AG09309 (cell line): ENCODE measurements at regions not wholly inside any gene's neighbourhood (a gene's known extent, or its start where the extent isn't known, plus 50 kb on each side); places are given as distances from the start of the nearest gene placed in this dataset.

Experiments used
- DNase-seq: peaks from one replicate; pipeline ENCODE4 v3.0.0-alpha.2; 2010; ENCODE audit warnings: low read depth
- H3K4me3 ChIP-seq: 2 replicates; pipeline ENCODE4 v1.5.1; 2011; ENCODE audit warnings: mild to moderate bottlenecking, low read depth, low read length, moderate library complexity; ENCODE audit not compliant: control insufficient read depth
- CTCF ChIP-seq: IDR thresholded peaks from 2 replicates; pipeline ENCODE4 v1.5.1; 2011; ENCODE audit warnings: mild to moderate bottlenecking, low read depth, low read length, inconsistent platforms; ENCODE audit not compliant: insufficient read depth, control insufficient read depth; ENCODE audit errors: missing control alignments

GRCh38 chr5:158511454-158511853, 588.3 kb downstream of the EBF1 start:
- no peak overlapping the region for H3K4me3 ChIP-seq
- TF ChIP-seq CTCF = no peak
- no peak for DNase-seq

GRCh38 chr5:158510479-158510878, 589.2 kb downstream of the EBF1 start:
- no peak for DNase-seq
- H3K4me3 ChIP-seq = no peak overlapping the region
- TF ChIP-seq CTCF = no peak

DNA sequence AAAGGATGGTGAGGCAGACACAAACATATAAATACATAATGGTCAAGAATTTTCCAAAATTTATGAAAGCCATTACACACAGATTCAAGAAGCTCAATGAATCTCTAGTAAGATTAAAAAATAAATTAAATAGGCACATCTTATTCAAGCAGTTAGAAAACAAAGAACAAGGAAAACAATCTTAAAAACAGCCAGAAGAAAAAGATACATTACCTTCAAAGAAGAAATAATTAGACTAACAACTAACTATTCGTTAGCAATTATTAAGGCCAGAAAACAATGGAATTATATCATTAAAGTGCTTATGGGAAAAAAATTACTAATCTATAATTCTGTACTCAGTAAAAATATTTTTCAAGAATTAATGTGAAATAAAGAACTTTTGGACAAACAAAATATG, 593.1 kb downstream of the EBF1 start:
- no peak for TF ChIP-seq CTCF
- no peak overlapping the region for H3K4me3 ChIP-seq
- no peak for DNase-seq

GRCh38 chr5:158502686-158503085, 597.0 kb downstream of the EBF1 start:
- H3K4me3 ChIP-seq = no peak overlapping the region
- no peak for DNase-seq
- no peak for TF ChIP-seq CTCF

- TF ChIP-seq CTCF = no peak
- no peak for DNase-seq
- no peak overlapping the region for H3K4me3 ChIP-seq
Observed at GRCh38 chr5:158499892-158500418, 599.8 kb downstream of the EBF1 start.

GRCh38 chr5:158499075-158499891, 600.4 kb downstream of the EBF1 start:
- no peak overlapping the region for H3K4me3 ChIP-seq
- no peak for DNase-seq
- no peak for TF ChIP-seq CTCF

DNA sequence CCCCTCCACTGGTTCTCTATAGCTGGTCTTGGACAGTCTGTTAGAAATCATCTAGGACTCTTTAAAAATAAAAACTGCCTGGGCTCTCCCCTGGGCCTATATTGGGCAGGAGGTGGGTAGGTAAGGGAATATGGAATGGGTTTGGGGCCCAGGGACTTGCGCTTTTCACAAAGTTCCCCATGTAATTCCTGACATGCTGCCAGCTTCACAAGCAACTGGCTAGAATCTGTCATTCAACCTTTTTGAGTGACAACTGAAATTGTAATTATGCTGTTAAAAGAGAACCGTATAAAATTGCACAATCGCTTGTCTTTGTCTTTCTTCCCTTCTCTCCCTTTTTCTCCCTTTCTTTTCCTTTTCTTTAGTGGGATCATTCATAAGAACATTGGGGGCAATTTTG, 603.1 kb downstream of the EBF1 start:
- no peak for DNase-seq
- TF ChIP-seq CTCF = no peak
- H3K4me3 ChIP-seq = no peak overlapping the region
